Suppressor macrophage treated with lipopolysaccharide for 1 hour (primary cell): ENCODE measurements at regions not wholly inside any gene's neighbourhood (a gene's known extent, or its start where the extent isn't known, plus 50 kb on each side); places are given as distances from the start of the nearest gene placed in this dataset.

Experiments
- DNase-seq, 3 donors: peaks; one replicate each; pipeline ENCODE4 v3.0.0-alpha.2; 2020 to 2022

- DNase-seq: no peak
Measured at GRCh38 chr3:168885028-168885427, 778.5 kb downstream of the MECOM start.

- DNase-seq: no peak
Measured at GRCh38 chr3:168884353-168884903, 779.1 kb downstream of the MECOM start.

GRCh38 chr3:168883145-168883544, 780.4 kb downstream of the MECOM start:
- DNase-seq: no peak

- no peak for DNase-seq
Measured at GRCh38 chr3:168881804-168882203, 781.7 kb downstream of the MECOM start.

GRCh38 chr3:168878655-168879054, 782.9 kb upstream of the GOLIM4 start:
- no peak for DNase-seq

GRCh38 chr3:168877899-168878298, 782.2 kb upstream of the GOLIM4 start:
- DNase-seq: no peak

- no peak for DNase-seq
Measured at GRCh38 chr3:168876346-168877035, 780.8 kb upstream of the GOLIM4 start.

GRCh38 chr3:168872826-168873225, 777.1 kb upstream of the GOLIM4 start:
- no peak for DNase-seq

GRCh38 chr3:168870892-168871291, 775.2 kb upstream of the GOLIM4 start:
- DNase-seq: no peak

GRCh38 chr3:168865022-168865551, 769.4 kb upstream of the GOLIM4 start:
- DNase-seq: peak; percentile 20 to 50 (median 50)

- no peak for DNase-seq
Measured at GRCh38 chr3:168864107-168865021, 768.6 kb upstream of the GOLIM4 start.

- DNase-seq: no peak
Measured at GRCh38 chr3:168863561-168863960, 767.8 kb upstream of the GOLIM4 start.

- no peak for DNase-seq
Measured at GRCh38 chr3:168862466-168862865, 766.7 kb upstream of the GOLIM4 start.

- DNase-seq: no peak
Measured at GRCh38 chr3:168860592-168860991, 764.9 kb upstream of the GOLIM4 start.

GRCh38 chr3:168860028-168860427, 764.3 kb upstream of the GOLIM4 start:
- DNase-seq: no peak

GRCh38 chr3:168859574-168859973, 763.9 kb upstream of the GOLIM4 start:
- DNase-seq: no peak

GRCh38 chr3:168859143-168859542, 763.4 kb upstream of the GOLIM4 start:
- no peak for DNase-seq

GRCh38 chr3:168858327-168858726, 762.6 kb upstream of the GOLIM4 start:
- DNase-seq: no peak

GRCh38 chr3:168850109-168850508, 754.4 kb upstream of the GOLIM4 start:
- DNase-seq: peak in 1 of 3 donors; percentile 3

GRCh38 chr3:168847291-168847883, 751.7 kb upstream of the GOLIM4 start:
- peak; percentile 31 to 56 (median 37) for DNase-seq

- no peak for DNase-seq
Measured at GRCh38 chr3:168844894-168845482, 749.3 kb upstream of the GOLIM4 start.

- DNase-seq: no peak
Measured at GRCh38 chr3:168844472-168844871, 748.7 kb upstream of the GOLIM4 start.

- no peak for DNase-seq
Measured at GRCh38 chr3:168843481-168843880, 747.8 kb upstream of the GOLIM4 start.
